NCI-H146 (cell line): ENCODE measurements at regions not wholly inside any gene's neighbourhood (a gene's known extent, or its start where the extent isn't known, plus 50 kb on each side); places are given as distances from the start of the nearest gene placed in this dataset.
"Not testable (repeated sequence)": the region's sequence is repeated elsewhere in the genome, so short reads cannot be mapped to it uniquely, and the experiment has no call there.

Source experiments
- DNase-seq: peaks from one replicate; lab custom pipeline; 2025; lab: John Stamatoyannopoulos, UW

- no peak for DNase-seq
Measured at GRCh38 chr5:30368064-30368463, 825.4 kb upstream of the CDH6 start.

GRCh38 chr5:30365031-30365430 lies 828.5 kb upstream of the CDH6 start:
- not testable (repeated sequence) for DNase-seq

- DNase-seq, result peak; percentile 5
Measured at GRCh38 chr5:30357371-30357770, 836.1 kb upstream of the CDH6 start.

- no peak for DNase-seq
Measured at GRCh38 chr5:30355675-30356074, 837.8 kb upstream of the CDH6 start.

- DNase-seq, result no peak
Measured at GRCh38 chr5:30347858-30348257, 845.6 kb upstream of the CDH6 start.

GRCh38 chr5:30345539-30346345 lies 847.7 kb upstream of the CDH6 start:
- not testable (repeated sequence) for DNase-seq

GRCh38 chr5:30343707-30344106 lies 849.8 kb upstream of the CDH6 start:
- no peak for DNase-seq

GRCh38 chr5:30341466-30341865 lies 852.0 kb upstream of the CDH6 start:
- no peak for DNase-seq

- no peak for DNase-seq
Measured at GRCh38 chr5:30337084-30337573, 856.4 kb upstream of the CDH6 start.

- no peak for DNase-seq
Measured at GRCh38 chr5:30331534-30331933, 862.0 kb upstream of the CDH6 start.

- DNase-seq, result no peak
Measured at GRCh38 chr5:30325795-30326194, 867.7 kb upstream of the CDH6 start.

- DNase-seq, result no peak
Measured at GRCh38 chr5:30324083-30324482, 869.4 kb upstream of the CDH6 start.

- no peak for DNase-seq
Measured at GRCh38 chr5:30287890-30288289, 905.6 kb upstream of the CDH6 start.

- DNase-seq, result no peak
Measured at GRCh38 chr5:30279237-30279636, 914.2 kb upstream of the CDH6 start.

- DNase-seq, result no peak
Measured at GRCh38 chr5:30267026-30267425, 926.5 kb upstream of the CDH6 start.

- no peak for DNase-seq
Measured at GRCh38 chr5:30239331-30240022, 954.0 kb upstream of the CDH6 start.

- DNase-seq, result no peak
Measured at GRCh38 chr5:30237189-30237588, 956.3 kb upstream of the CDH6 start.

GRCh38 chr5:30209755-30210154 lies 983.7 kb upstream of the CDH6 start:
- no peak for DNase-seq

GRCh38 chr5:30197662-30198061 lies 995.8 kb upstream of the CDH6 start:
- DNase-seq, result no peak

GRCh38 chr5:30195036-30195435 lies 998.5 kb upstream of the CDH6 start:
- DNase-seq, result peak; percentile 89

GRCh38 chr5:30194595-30194994 lies 998.9 kb upstream of the CDH6 start:
- peak; percentile 91 for DNase-seq

GRCh38 chr5:30183795-30184194 lies 1009.7 kb upstream of the CDH6 start:
- DNase-seq, result no peak

GRCh38 chr5:30156156-30156555 lies 1037.3 kb upstream of the CDH6 start:
- no peak for DNase-seq
